Endothelial cell (in vitro differentiated cells): ENCODE measurements at regions not wholly inside any gene's neighbourhood (a gene's known extent, or its start where the extent isn't known, plus 50 kb on each side); places are given as distances from the start of the nearest gene placed in this dataset.
"Not testable (repeated sequence)": the region's sequence is repeated elsewhere in the genome, so short reads cannot be mapped to it uniquely, and the experiment has no call there.

Experiments
- DNase-seq: peaks from one replicate; pipeline ENCODE4 v3.0.0; 2021; ENCODE audit warnings: low spot score
- H3K27ac Mint-ChIP-seq: one replicate; pipeline ENCODE4 v1.8.0; 2021; ENCODE audit warnings: mixed read lengths, inconsistent platforms; ENCODE audit not compliant: unreplicated experiment
- H3K27me3 Mint-ChIP-seq: one replicate; pipeline ENCODE4 v1.8.0; 2021; ENCODE audit warnings: mild to moderate bottlenecking, moderate library complexity, mixed read lengths, inconsistent platforms; ENCODE audit not compliant: unreplicated experiment
- H3K36me3 Mint-ChIP-seq: one replicate; pipeline ENCODE4 v1.8.0; 2021; ENCODE audit warnings: mild to moderate bottlenecking, low read depth, mixed read lengths, inconsistent platforms; ENCODE audit not compliant: unreplicated experiment
- H3K4me1 Mint-ChIP-seq: one replicate; pipeline ENCODE4 v1.8.0; 2021; ENCODE audit warnings: mild to moderate bottlenecking, mixed read lengths, inconsistent platforms; ENCODE audit not compliant: unreplicated experiment
- H3K4me3 Mint-ChIP-seq: one replicate; pipeline ENCODE4 v1.8.0; 2021; ENCODE audit warnings: mild to moderate bottlenecking, mixed read lengths, inconsistent platforms; ENCODE audit not compliant: unreplicated experiment
- H3K9me3 Mint-ChIP-seq: one replicate; pipeline ENCODE4 v1.8.0; 2021; ENCODE audit warnings: mixed read lengths, inconsistent platforms; ENCODE audit not compliant: unreplicated experiment
- TF ChIP-seq, protein P1 (sequence below): fragments of 200-600 bp; sonication (generic); IDR thresholded peaks from one replicate; pipeline ENCODE4 v1.5.0; 2021; ENCODE audit warnings: antibody characterized with exemption; ENCODE audit not compliant: unreplicated experiment

- Mint-ChIP-seq H3K9me3 (no peaks in the 10 kb centered on the region), H3K27ac (no peak overlapping the region), H3K4me1 (no peaks in the 10 kb centered on the region), H3K36me3 (no peaks in the 10 kb centered on the region), H3K27me3 (no peaks in the 10 kb centered on the region), H3K4me3 (no peak overlapping the region)
- TF ChIP-seq, protein P1, sequence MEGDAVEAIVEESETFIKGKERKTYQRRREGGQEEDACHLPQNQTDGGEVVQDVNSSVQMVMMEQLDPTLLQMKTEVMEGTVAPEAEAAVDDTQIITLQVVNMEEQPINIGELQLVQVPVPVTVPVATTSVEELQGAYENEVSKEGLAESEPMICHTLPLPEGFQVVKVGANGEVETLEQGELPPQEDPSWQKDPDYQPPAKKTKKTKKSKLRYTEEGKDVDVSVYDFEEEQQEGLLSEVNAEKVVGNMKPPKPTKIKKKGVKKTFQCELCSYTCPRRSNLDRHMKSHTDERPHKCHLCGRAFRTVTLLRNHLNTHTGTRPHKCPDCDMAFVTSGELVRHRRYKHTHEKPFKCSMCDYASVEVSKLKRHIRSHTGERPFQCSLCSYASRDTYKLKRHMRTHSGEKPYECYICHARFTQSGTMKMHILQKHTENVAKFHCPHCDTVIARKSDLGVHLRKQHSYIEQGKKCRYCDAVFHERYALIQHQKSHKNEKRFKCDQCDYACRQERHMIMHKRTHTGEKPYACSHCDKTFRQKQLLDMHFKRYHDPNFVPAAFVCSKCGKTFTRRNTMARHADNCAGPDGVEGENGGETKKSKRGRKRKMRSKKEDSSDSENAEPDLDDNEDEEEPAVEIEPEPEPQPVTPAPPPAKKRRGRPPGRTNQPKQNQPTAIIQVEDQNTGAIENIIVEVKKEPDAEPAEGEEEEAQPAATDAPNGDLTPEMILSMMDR, result no peak
- DNase-seq, result no peak
Measured at GRCh38 chr1:196114193-196114592, 494.0 kb downstream of the KCNT2 start.

DNA sequence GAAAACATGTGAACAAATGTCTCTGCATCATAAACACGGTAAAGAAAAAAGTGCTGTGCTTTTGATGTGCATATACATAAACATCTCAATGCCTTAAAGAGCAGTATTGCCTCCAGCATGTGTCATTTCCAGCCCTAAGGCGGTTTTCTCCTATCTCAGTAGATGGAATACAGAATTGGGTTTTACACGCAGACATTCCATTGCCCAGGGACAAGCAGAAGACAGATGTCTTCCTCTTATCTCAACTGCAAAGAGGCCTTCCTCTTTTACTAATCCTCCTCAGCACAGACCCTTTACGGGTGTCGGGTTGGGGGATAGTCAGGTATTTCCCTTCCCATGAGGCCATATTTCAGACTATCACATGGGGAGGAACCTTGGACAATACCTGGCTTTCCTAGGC, 499.2 kb downstream of the KCNT2 start:
- H3K4me3 Mint-ChIP-seq, H3K27ac Mint-ChIP-seq, H3K36me3 Mint-ChIP-seq, H3K9me3 Mint-ChIP-seq, DNase-seq, H3K4me1 Mint-ChIP-seq, H3K27me3 Mint-ChIP-seq: not testable (repeated sequence)

DNA sequence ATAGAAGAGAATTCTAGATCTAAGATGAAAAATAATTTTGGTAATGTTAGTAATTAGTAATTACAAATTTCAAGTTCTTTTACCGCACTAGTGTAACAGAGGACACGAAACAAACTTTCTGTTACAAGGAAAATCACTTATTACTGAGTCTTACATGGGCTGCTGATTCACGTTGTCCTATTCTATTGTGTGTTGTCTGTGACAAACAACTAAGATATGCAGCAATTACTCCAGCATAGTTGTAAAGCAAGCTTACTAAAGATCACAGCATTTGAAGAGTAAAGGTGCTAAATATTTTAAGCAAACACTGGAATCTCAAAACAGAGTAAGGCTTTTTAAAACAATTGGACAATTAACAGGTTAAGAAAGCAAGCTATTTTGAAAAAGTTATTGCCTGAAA, 502.3 kb downstream of the KCNT2 start:
- TF ChIP-seq, protein P1, result no peak
- Mint-ChIP-seq H3K4me1 (no peaks in the 10 kb centered on the region), H3K27ac (no peak overlapping the region), H3K9me3 (no peaks in the 10 kb centered on the region), H3K27me3 (no peaks in the 10 kb centered on the region), H3K36me3 (no peaks in the 10 kb centered on the region), H3K4me3 (no peak overlapping the region)
- DNase-seq, result no peak

GRCh38 chr1:196102826-196103225, 505.4 kb downstream of the KCNT2 start:
- TF ChIP-seq, protein P1, result no peak
- Mint-ChIP-seq H3K9me3 (no peaks in the 10 kb centered on the region), H3K27ac (no peak overlapping the region), H3K27me3 (no peaks in the 10 kb centered on the region), H3K4me1 (no peaks in the 10 kb centered on the region), H3K4me3 (no peak overlapping the region), H3K36me3 (no peaks in the 10 kb centered on the region)
- DNase-seq, result no peak

GRCh38 chr1:196098000-196098399, 510.2 kb downstream of the KCNT2 start:
- TF ChIP-seq, protein P1, result no peak
- Mint-ChIP-seq H3K27ac (no peak overlapping the region), H3K9me3 (no peaks in the 10 kb centered on the region)

DNA sequence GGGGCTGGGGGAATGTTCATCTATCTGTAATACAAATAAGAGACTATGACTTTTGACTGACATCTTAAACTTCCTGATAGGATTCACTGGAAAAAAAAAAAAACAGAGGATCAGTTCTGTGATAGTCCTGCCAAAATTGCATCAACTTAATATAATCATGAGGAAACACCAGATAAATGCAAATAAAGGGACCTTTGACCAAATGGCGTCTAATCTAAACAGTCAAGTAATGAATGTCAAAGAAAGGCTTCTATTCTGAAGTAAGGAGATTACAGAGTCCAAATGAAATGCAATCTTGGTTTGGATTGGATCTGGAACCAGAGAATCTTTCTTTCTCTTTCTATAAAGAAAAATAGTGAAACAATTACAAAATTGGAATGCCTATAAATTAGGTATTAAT, 513.4 kb downstream of the KCNT2 start:
- H3K27ac Mint-ChIP-seq, result no peak overlapping the region
- no peak overlapping the region for H3K4me3 Mint-ChIP-seq
- no peaks in the 10 kb centered on the region for H3K9me3 Mint-ChIP-seq
- no peaks in the 10 kb centered on the region for H3K36me3 Mint-ChIP-seq
- H3K4me1 Mint-ChIP-seq, result no peaks in the 10 kb centered on the region
- TF ChIP-seq, protein P1, result no peak
- peaks cover 4% of the 10 kb centered on the region for H3K27me3 Mint-ChIP-seq
- DNase-seq, result no peak

More at GRCh38 chr1:196098000-196098399, 510.2 kb downstream of the KCNT2 start:
- Mint-ChIP-seq H3K4me3 (no peak overlapping the region), H3K36me3 (no peaks in the 10 kb centered on the region), H3K27me3 (peaks cover 4% of the 10 kb centered on the region), H3K4me1 (no peaks in the 10 kb centered on the region)
- no peak for DNase-seq
